Hematopoietic multipotent progenitor cell treated with erythropoietin and hydrocortisone succinate and interleukin-3 and kit ligand, for 4 days (in vitro differentiated cells): ENCODE measurements at regions not wholly inside any gene's neighbourhood (a gene's known extent, or its start where the extent isn't known, plus 50 kb on each side); places are given as distances from the start of the nearest gene placed in this dataset.
"Not testable (repeated sequence)": the region's sequence is repeated elsewhere in the genome, so short reads cannot be mapped to it uniquely, and the experiment has no call there.

Experiments
- DNase-seq: peaks from one replicate; pipeline ENCODE4 v3.0.0-alpha.2; 2015

DNA sequence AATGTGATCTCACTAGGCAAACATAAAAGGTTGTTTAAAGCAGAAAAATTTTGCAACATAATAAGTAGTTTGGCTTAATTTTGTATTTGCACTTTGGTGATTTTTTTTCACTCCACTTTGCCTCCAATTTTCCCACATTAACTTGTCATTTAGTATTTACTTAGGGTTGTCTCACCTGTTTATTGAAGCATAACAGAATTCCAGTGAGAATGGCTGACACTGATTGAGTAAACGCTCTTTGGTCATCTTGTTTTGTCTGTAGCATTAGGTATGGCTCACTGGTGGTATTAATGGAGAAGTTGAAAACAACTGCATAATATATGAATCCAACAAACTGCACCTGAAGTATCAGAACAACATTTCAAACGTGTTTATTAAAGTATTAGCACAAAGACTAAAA lies 799.5 kb upstream of the ADGRL3 start:
- DNase-seq = no peak

GRCh38 chr4:60404027-60404426 lies 796.1 kb upstream of the ADGRL3 start:
- no peak for DNase-seq

- no peak for DNase-seq
These were observed 777.7 kb upstream of the ADGRL3 start for GRCh38 chr4:60422439-60422838.

DNA sequence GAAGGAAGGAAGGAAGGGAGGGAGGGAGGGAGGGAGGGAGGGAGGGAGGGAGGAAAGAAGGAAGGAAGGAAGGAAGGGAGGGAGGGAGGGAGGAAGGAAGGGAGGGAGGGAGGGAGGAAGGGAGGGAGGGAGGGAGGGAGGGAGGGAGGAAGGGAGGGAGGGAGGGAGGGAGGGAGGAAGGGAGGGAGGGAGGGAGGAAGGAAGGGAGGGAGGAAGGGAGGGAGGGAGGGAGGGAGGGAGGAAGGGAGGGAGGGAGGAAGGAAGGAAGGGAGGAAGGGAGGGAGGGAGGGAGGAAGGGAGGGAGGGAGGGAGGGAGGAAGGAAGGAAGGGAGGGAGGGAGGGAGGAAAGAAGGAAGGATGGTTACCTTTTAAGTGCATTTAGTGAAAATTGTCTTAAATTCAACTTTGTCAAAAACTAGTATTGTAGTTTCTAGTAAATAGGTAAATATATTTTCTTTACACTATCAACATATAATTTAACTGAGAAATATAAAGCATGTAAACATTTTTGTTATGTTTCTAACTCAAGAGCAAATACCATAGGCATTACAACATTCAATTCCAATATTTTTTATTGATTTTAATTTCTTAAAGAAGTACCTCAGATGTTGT lies 776.4 kb upstream of the ADGRL3 start:
- not testable (repeated sequence) for DNase-seq

GRCh38 chr4:60432911-60433310 lies 767.2 kb upstream of the ADGRL3 start:
- DNase-seq = no peak

- DNase-seq = no peak
These were observed 757.1 kb upstream of the ADGRL3 start for GRCh38 chr4:60443068-60443467.

- no peak for DNase-seq
These were observed 756.3 kb upstream of the ADGRL3 start for GRCh38 chr4:60443796-60444195.

- no peak for DNase-seq
These were observed 750.1 kb upstream of the ADGRL3 start for GRCh38 chr4:60450054-60450453.

DNA sequence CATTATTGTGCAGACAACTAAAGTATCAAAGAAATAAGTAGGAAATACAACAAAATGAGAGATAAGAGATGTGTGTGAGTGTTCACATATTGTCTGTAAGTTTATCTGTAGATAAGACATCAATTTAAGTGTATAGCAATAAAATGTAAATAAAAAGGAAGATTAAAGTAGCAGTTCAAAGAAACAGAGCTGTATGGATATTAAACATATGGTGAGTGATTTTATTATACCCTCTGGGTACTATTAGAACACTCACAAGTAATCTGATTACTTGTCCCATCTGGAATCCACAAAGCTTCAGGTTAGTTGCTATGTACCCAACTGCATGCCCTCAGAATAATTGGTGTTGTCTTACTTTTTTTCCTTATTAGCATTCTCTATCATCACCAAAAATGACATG lies 747.9 kb upstream of the ADGRL3 start:
- no peak for DNase-seq

DNA sequence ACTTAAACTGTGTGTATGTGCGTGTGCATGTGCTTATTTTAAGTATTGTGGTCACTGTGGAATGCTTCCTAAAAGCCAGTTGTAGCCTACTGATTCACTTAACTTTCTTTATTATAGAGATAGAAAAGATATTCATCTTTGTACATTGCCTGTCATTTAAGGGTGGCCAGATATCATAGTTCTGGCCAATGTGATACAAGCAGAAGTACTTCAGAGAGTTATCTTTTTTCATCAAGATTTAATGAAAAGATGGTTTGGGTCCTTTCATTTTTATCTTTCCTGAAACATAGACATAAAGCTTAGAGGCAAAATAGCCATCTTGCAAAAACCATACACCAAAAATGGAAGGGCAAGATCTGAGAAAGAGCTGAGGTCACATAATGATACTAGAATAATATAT lies 744.7 kb upstream of the ADGRL3 start:
- DNase-seq = no peak

- DNase-seq = no peak
These were observed 738.6 kb upstream of the ADGRL3 start for GRCh38 chr4:60461551-60461950.

DNA sequence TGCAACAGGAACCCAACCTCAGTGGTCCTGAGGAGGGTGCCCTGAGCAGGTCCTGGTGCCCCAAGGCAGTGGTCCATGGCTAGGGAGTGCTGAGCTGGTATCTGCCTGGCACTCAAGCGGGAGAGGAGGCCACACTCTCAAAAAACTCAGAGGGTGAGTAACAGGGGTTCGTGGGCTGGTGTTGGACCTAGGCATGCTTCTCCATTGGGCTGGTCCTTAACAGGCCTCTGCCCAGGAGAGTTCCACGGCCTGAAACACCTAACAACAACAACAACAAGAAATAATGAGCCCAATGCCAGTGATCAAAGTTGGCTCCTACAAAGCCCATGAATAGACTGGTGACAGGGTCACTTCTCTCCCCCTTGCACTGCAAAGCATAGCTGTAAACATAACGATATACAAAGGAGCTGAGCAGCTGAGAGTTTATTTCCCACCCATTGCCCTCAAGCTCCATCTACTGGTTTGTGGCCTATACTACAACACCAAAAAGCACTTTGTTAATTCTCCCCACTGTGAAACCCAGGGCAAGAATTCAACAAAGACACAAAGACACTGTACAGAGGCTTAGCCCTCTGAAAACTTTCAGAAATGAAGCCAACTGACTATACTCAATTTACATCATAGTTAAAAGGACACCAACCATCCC lies 736.1 kb upstream of the ADGRL3 start:
- DNase-seq = peak; percentile 43

DNA sequence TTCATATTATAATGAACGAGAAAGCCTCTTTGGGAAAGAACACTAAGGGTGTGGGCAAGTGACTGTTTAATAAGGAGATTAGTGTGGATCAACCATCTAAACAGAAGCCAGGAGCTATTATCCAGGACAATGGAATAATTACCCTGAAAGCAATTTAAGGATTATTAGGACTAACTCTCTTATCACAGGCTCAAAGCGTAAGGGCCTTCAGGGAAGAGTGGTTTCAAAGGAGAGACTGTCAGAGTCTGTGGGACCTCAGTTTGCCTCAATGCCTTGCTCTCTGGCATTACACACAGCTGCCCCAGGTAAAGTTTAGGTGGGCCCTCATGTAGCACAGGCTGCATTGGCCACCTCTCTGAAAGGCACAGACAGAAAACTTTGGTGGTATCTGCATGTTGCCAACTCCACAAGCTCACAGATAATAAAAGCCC lies 717.2 kb upstream of the ADGRL3 start:
- DNase-seq = no peak

GRCh38 chr4:60485276-60485675 lies 714.9 kb upstream of the ADGRL3 start:
- DNase-seq = no peak

DNA sequence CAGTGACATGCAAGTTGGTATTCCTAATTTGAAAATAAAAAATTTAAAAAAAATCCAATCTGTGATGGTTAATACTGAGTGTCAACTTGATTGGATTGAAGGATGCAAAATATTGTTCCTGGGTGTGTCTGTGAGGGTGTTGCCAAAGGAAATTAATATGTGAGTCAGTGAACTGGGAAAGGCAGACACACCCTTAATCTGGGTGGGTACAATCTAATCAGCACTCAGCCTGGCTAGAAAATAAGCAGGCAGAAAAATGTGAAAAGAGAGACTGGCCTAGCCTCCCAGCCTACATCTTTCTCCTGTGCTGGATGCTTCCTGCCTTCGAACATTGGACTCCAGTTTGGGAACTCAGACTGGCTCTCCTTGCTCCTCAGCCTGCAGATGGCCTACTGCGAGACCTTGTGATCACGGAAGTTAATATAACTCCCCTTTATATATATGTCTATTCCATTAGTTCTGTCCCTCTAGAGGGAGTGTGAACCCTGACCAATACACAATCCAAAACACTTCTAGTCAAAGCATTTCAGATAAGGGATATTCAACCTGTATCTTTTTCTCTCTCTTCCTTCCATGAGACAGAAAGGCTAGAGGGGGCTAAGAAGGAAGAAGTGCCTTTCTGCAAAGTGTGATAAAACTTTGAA lies 712.9 kb upstream of the ADGRL3 start:
- DNase-seq = not testable (repeated sequence)

GRCh38 chr4:60500810-60501209 lies 699.3 kb upstream of the ADGRL3 start:
- no peak for DNase-seq

- no peak for DNase-seq
These were observed 697.4 kb upstream of the ADGRL3 start for GRCh38 chr4:60502733-60503132.

DNA sequence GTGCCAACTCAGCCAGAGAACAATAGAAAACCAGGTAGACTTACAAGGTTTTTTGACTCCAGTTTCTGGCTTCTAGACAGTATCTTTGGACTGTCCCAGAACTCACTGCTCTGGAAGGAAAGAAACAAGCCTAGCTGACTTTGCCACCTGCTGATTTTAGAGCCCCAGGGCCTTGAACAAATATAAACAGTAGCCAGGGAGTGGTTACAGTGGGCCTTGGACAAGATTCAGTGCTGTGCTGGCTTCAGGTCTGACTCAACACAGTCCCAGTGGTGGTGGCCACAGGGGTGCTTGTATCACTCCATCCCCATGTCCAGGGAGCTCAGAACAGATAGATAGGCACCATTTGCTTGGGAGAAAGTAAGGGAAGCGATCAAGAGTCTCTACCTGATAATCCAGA lies 694.1 kb upstream of the ADGRL3 start:
- DNase-seq = no peak

- no peak for DNase-seq
These were observed 677.9 kb upstream of the ADGRL3 start for GRCh38 chr4:60522265-60522664.

GRCh38 chr4:60531776-60532379 lies 668.2 kb upstream of the ADGRL3 start:
- DNase-seq = no peak

DNA sequence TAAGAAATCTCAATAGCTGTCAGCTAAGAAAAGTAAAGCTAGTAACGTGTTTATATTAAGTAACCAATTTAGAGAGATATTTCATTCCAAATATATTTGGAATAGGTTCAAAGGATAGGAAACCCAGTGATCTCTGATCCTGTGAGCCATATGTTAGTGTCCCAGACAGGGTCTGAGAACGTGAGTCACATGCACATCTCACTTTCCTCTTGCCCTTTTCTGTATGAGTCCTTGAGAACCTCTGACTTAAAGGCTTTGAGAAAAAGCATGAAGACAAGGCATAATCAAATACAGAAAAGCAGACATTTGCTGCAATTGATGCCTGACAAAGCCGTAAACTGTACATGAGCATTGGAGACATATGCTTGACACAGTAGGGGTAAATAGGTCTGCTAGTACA lies 655.1 kb upstream of the ADGRL3 start:
- no peak for DNase-seq

GRCh38 chr4:60562334-60562733 lies 637.8 kb upstream of the ADGRL3 start:
- DNase-seq = no peak

DNA sequence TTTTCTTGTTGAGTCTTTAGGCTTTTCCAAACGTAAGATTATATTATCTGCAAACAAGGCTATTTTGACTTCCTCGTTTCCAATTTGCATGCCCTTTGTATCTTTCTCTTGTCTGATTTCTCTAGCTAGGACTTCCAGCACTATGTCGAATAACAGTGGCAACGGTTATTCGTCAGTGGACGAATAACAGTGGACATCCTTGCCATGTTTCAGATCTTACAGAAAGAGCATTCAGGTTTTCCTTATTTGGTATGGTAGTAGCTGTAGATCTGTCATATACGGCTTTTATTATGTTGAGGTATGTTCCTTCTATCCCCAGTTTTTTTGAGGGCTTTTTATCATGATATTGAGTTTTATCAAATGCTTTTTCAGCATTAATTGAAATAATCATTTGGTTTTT lies 634.6 kb upstream of the ADGRL3 start:
- no peak for DNase-seq

GRCh38 chr4:60575336-60575735 lies 624.8 kb upstream of the ADGRL3 start:
- DNase-seq = no peak
